H9 (cell line): ENCODE measurements at regions not wholly inside any gene's neighbourhood (a gene's known extent, or its start where the extent isn't known, plus 50 kb on each side); places are given as distances from the start of the nearest gene placed in this dataset.

Experiments used
- DNase-seq: peaks from one replicate; pipeline ENCODE4 v3.0.0-alpha.2; 2017
- H2AFZ ChIP-seq: one replicate; pipeline ENCODE4 v1.6.1; 2013; ENCODE audit warnings: mild to moderate bottlenecking, low read length, control low read depth, moderate library complexity
- H2AK5ac ChIP-seq: 2 replicates; pipeline ENCODE4 v1.6.1; 2013; ENCODE audit warnings: low read length, control low read depth, mixed read lengths; ENCODE audit not compliant: insufficient read length
- H2BK120ac ChIP-seq: one replicate; pipeline ENCODE4 v1.6.1; 2013; ENCODE audit warnings: low read depth, mild to moderate bottlenecking, low read length, control low read depth, inconsistent platforms; ENCODE audit not compliant: poor library complexity, severe bottlenecking
- H2BK12ac ChIP-seq: 2 replicates; pipeline ENCODE4 v1.6.1; 2013; ENCODE audit warnings: low read length, control low read depth, mixed read lengths, low read depth; ENCODE audit not compliant: insufficient read length
- H2BK15ac ChIP-seq: 2 replicates; pipeline ENCODE4 v1.6.1; 2013; ENCODE audit warnings: low read depth, low read length, control low read depth
- H2BK20ac ChIP-seq: one replicate; pipeline ENCODE4 v1.6.1; 2013; ENCODE audit warnings: low read depth, mild to moderate bottlenecking, low read length, control low read depth, inconsistent platforms; ENCODE audit not compliant: poor library complexity, severe bottlenecking
- H2BK5ac ChIP-seq: 2 replicates; pipeline ENCODE4 v1.6.1; 2013; ENCODE audit warnings: low read length, control low read depth, mixed read lengths; ENCODE audit not compliant: insufficient read length
- H3K14ac ChIP-seq: 2 replicates; pipeline ENCODE4 v1.6.1; 2013; ENCODE audit warnings: low read length, control low read depth; ENCODE audit not compliant: insufficient read depth
- H3K18ac ChIP-seq: 2 replicates; pipeline ENCODE4 v1.6.1; 2013; ENCODE audit warnings: low read depth, mild to moderate bottlenecking, mixed read lengths, low read length, control low read depth; ENCODE audit not compliant: insufficient read length
- H3K23ac ChIP-seq: 2 replicates; pipeline ENCODE4 v1.6.1; 2013; ENCODE audit warnings: low read length, control low read depth, mixed read lengths, low read depth; ENCODE audit not compliant: insufficient read length
- H3K23me2 ChIP-seq: 2 replicates; pipeline ENCODE4 v1.6.1; 2013; ENCODE audit warnings: low read depth, mild to moderate bottlenecking, mixed read lengths, low read length, control low read depth; ENCODE audit not compliant: insufficient read length, poor library complexity, severe bottlenecking
- H3K27ac ChIP-seq: 2 replicates; pipeline ENCODE4 v1.5.1; 2013; ENCODE audit warnings: low read length, control low read depth, mixed read lengths, low read depth; ENCODE audit not compliant: insufficient read length
- H3K27me3 ChIP-seq: 2 replicates; pipeline ENCODE4 v1.6.1; 2013; ENCODE audit warnings: low read length, control low read depth, inconsistent platforms; ENCODE audit not compliant: insufficient read depth
- H3K4ac ChIP-seq: 2 replicates; pipeline ENCODE4 v1.6.1; 2013; ENCODE audit warnings: low read depth, mild to moderate bottlenecking, control low read depth, inconsistent platforms, low read length, moderate library complexity
- H3K4me1 ChIP-seq: 2 replicates; pipeline ENCODE4 v1.6.1; 2013; ENCODE audit warnings: low read length, control low read depth, inconsistent platforms; ENCODE audit not compliant: insufficient read depth
- H3K4me2 ChIP-seq: 2 replicates; pipeline ENCODE4 v1.6.1; 2013; ENCODE audit warnings: low read length, control low read depth, mixed read lengths; ENCODE audit not compliant: insufficient read length, insufficient read depth
- H3K56ac ChIP-seq: 2 replicates; pipeline ENCODE4 v1.6.1; 2013; ENCODE audit warnings: low read depth, mild to moderate bottlenecking, mixed read lengths, low read length, control low read depth; ENCODE audit not compliant: insufficient read length
- H3K79me1 ChIP-seq: 2 replicates; pipeline ENCODE4 v1.6.1; 2013; ENCODE audit warnings: low read depth, mild to moderate bottlenecking, moderate library complexity, low read length, control low read depth, inconsistent platforms; ENCODE audit not compliant: insufficient read depth, poor library complexity, severe bottlenecking
- H3K79me2 ChIP-seq: 2 replicates; pipeline ENCODE4 v1.6.1; 2013; ENCODE audit warnings: low read length, control low read depth, inconsistent platforms; ENCODE audit not compliant: insufficient read depth
- H3K9ac ChIP-seq: 2 replicates; pipeline ENCODE4 v1.6.1; 2013; ENCODE audit warnings: low read length, control low read depth, mixed read lengths; ENCODE audit not compliant: insufficient read length; ENCODE audit errors: extremely low read depth
- H3K9me3 ChIP-seq: one replicate; pipeline ENCODE4 v1.6.1; 2013; ENCODE audit warnings: low read depth, low read length, inconsistent platforms; ENCODE audit not compliant: control insufficient read depth
- H3T11ph ChIP-seq: one replicate; pipeline ENCODE4 v1.6.1; 2013; ENCODE audit warnings: mild to moderate bottlenecking, low read length, control low read depth, inconsistent platforms
- H4K20me1 ChIP-seq: one replicate; pipeline ENCODE4 v1.6.1; 2013; ENCODE audit not compliant: control insufficient read depth, insufficient read length, insufficient read depth
- H4K5ac ChIP-seq: 2 replicates; pipeline ENCODE4 v1.6.1; 2013; ENCODE audit warnings: low read depth, mild to moderate bottlenecking, mixed read lengths, low read length, control low read depth; ENCODE audit not compliant: insufficient read length
- H4K8ac ChIP-seq: replicated peaks from 2 replicates; pipeline ENCODE4 v1.6.1; 2013; ENCODE audit warnings: low read length, control low read depth, mixed read lengths, low read depth; ENCODE audit not compliant: insufficient read length
- H4K91ac ChIP-seq: 2 replicates; pipeline ENCODE4 v1.6.1; 2013; ENCODE audit warnings: low read depth, mild to moderate bottlenecking, moderate library complexity, mixed read lengths, low read length, control low read depth; ENCODE audit not compliant: insufficient read length
- H3K27ac Mint-ChIP-seq, 3 experiments: 2 replicates in 2 of 3; 3 replicates in 1 of 3; pipeline ENCODE4 v1.8.0; 2020 to 2021; ENCODE audit warnings: mixed read lengths in 3 of 3, mild to moderate bottlenecking in 1 of 3, moderate library complexity in 1 of 3
- H3K27me3 Mint-ChIP-seq: 2 replicates; pipeline ENCODE4 v1.8.0; 2021; ENCODE audit warnings: low read depth, mild to moderate bottlenecking, moderate library complexity, mixed read lengths
- H3K36me3 Mint-ChIP-seq, 3 experiments: 2 replicates in 2 of 3; 3 replicates in 1 of 3; pipeline ENCODE4 v1.8.0; 2020 to 2021; ENCODE audit warnings: low read depth in 3 of 3, mixed read lengths in 3 of 3; ENCODE audit not compliant: insufficient read depth in 1 of 3
- H3K4me1 Mint-ChIP-seq, 2 experiments: 2 replicates each; pipeline ENCODE4 v1.8.0; 2020; ENCODE audit warnings: mixed read lengths in 2 of 2
- H3K4me3 Mint-ChIP-seq, 2 experiments: 2 replicates in 1 of 2; 3 replicates in 1 of 2; pipeline ENCODE4 v1.8.0; 2020 to 2021; ENCODE audit warnings: mild to moderate bottlenecking in 2 of 2, mixed read lengths in 2 of 2, moderate library complexity in 1 of 2
- H3K9me3 Mint-ChIP-seq, 2 experiments: 2 replicates in 1 of 2; 3 replicates in 1 of 2; pipeline ENCODE4 v1.8.0; 2020; ENCODE audit warnings: mild to moderate bottlenecking in 2 of 2, mixed read lengths in 2 of 2, moderate library complexity in 1 of 2
- CTCF ChIP-seq: fragments of 200-600 bp; sonication (generic); conservative IDR thresholded peaks from 3 replicates; pipeline ENCODE4 v1.8.0; 2021; ENCODE audit warnings: antibody characterized with exemption, mild to moderate bottlenecking
- WGBS: extraction: QIAGEN DNeasy Blood & Tissue Kit; methylation state at CpG from one replicate; pipeline ENCODE4 v1.1.7; 2013; ENCODE audit warnings: missing lambda C conversion rate, low lambda C conversion rate, mixed read lengths; ENCODE audit not compliant: insufficient read length; ENCODE audit errors: extremely low coverage; 5-methylcytosine and 5-hydroxymethylcytosine counted together

- H2BK5ac ChIP-seq: no peak overlapping the region
- Mint-ChIP-seq H3K27ac (no peak overlapping the region), H3K27me3 (peaks cover 7% of the 10 kb centered on the region), H3K4me3 (no peak overlapping the region), H3K9me3 (peaks cover 3 to 7% of the 10 kb centered on the region in 2 experiments; a peak in 3 of 5 replicates), H3K36me3 (no peaks in the 10 kb centered on the region), H3K4me1 (peaks cover 20 to 22% of the 10 kb centered on the region in 2 experiments)
- no peak overlapping the region for H3K18ac ChIP-seq
- no peak overlapping the region for H2AK5ac ChIP-seq
- H3K79me1 ChIP-seq: no peaks in the 10 kb centered on the region
- H2BK20ac ChIP-seq: no peak overlapping the region
- no peaks in the 10 kb centered on the region for H3K27me3 ChIP-seq
- no CpG with 5 or more reads among the region's 1 CpG for WGBS
- no peak overlapping the region for H3K14ac ChIP-seq
- no peak overlapping the region for H4K8ac ChIP-seq
- no peak overlapping the region for H4K5ac ChIP-seq
- no peak overlapping the region for H2AFZ ChIP-seq
- H3K4me1 ChIP-seq: peaks cover 5% of the 10 kb centered on the region; the same call in 1 of the 2 replicates
- no peaks in the 10 kb centered on the region for H3K79me2 ChIP-seq
- H2BK15ac ChIP-seq: no peak overlapping the region
- peak; percentile 8 for DNase-seq
- H3T11ph ChIP-seq: no peak overlapping the region
- TF ChIP-seq CTCF: no peak
- H4K91ac ChIP-seq: no peak overlapping the region
- no peak overlapping the region for H3K23ac ChIP-seq
- H2BK120ac ChIP-seq: no peak overlapping the region
- H3K9me3 ChIP-seq: no peaks in the 10 kb centered on the region
- H3K27ac ChIP-seq: no peak overlapping the region
- no peak overlapping the region for H3K4ac ChIP-seq
- H2BK12ac ChIP-seq: no peak overlapping the region
- no peak overlapping the region for H3K4me2 ChIP-seq
- no peaks in the 10 kb centered on the region for H3K23me2 ChIP-seq
- H3K56ac ChIP-seq: no peak overlapping the region
- H3K9ac ChIP-seq: no peak overlapping the region
- H4K20me1 ChIP-seq: no peaks in the 10 kb centered on the region
These were observed 89.2 kb upstream of the SLC6A11 start for GRCh38 chr3:10726787-10727186.
